SU-DHL-6 (cell line): ENCODE measurements at regions not wholly inside any gene's neighbourhood (a gene's known extent, or its start where the extent isn't known, plus 50 kb on each side); places are given as distances from the start of the nearest gene placed in this dataset.

Experiments used
- H2AFZ ChIP-seq: fragments of 200-600 bp; sonication (generic); 2 replicates; pipeline ENCODE4 v1.6.1; 2014; ENCODE audit warnings: low read depth, mild to moderate bottlenecking, moderate library complexity, mixed read lengths, antibody characterized with exemption, low read length; ENCODE audit not compliant: severe bottlenecking
- H3F3A ChIP-seq: fragments of 200-600 bp; shearing (Covaris generic); 2 replicates; pipeline ENCODE4 v1.6.0; 2016; ENCODE audit warnings: antibody characterized with exemption, mild to moderate bottlenecking; ENCODE audit not compliant: insufficient read depth
- H3K27ac ChIP-seq: fragments of 200-600 bp; sonication (generic); 2 replicates; pipeline ENCODE4 v1.5.1; 2016; ENCODE audit warnings: low read depth, mild to moderate bottlenecking, low read length, moderate library complexity, mixed read lengths
- H3K27me3 ChIP-seq: fragments of 200-600 bp; sonication (generic), shearing (Covaris generic); 2 replicates; pipeline ENCODE4 v1.6.0; 2014; ENCODE audit warnings: mild to moderate bottlenecking, low read length
- H3K36me3 ChIP-seq: fragments of 200-600 bp; sonication (generic); 2 replicates; pipeline ENCODE4 v1.6.1; 2014; ENCODE audit warnings: mild to moderate bottlenecking, low read length, mixed read lengths
- H3K4me2 ChIP-seq: fragments of 300-600, 200-600 bp; shearing (Covaris generic), sonication (generic); 2 replicates; pipeline ENCODE4 v1.6.0; 2014; ENCODE audit warnings: low read length, low read depth, mild to moderate bottlenecking; ENCODE audit not compliant: poor library complexity, severe bottlenecking
- H3K4me3 ChIP-seq: fragments of 200-600 bp; sonication (generic); 2 replicates; pipeline ENCODE4 v1.5.1; 2014; ENCODE audit warnings: antibody characterized with exemption, low read length, mild to moderate bottlenecking, mixed read lengths; ENCODE audit not compliant: insufficient read depth, poor library complexity, severe bottlenecking
- H3K79me2 ChIP-seq: fragments of 200-600 bp; sonication (generic); 2 replicates; pipeline ENCODE4 v1.6.1; 2014; ENCODE audit warnings: mild to moderate bottlenecking, low read length, moderate library complexity; ENCODE audit not compliant: insufficient read depth
- H3K9ac ChIP-seq: fragments of 200-600 bp; sonication (generic); 2 replicates; pipeline ENCODE4 v1.7.0; 2014; ENCODE audit warnings: mild to moderate bottlenecking, low read length
- H3K9me2 ChIP-seq: fragments of 200-600 bp; sonication (generic); replicated peaks from 2 replicates; pipeline ENCODE4 v1.6.1; 2014; ENCODE audit warnings: low read length; ENCODE audit not compliant: insufficient read depth
- H3K9me3 ChIP-seq: fragments of 200-600 bp; sonication (generic); 2 replicates; pipeline ENCODE4 v1.6.1; 2014; ENCODE audit warnings: low read length, mixed read lengths; ENCODE audit not compliant: insufficient read depth
- H4K20me1 ChIP-seq: fragments of 200-600 bp; sonication (generic); 2 replicates; pipeline ENCODE4 v1.6.1; 2014; ENCODE audit warnings: low read depth, mild to moderate bottlenecking, antibody characterized with exemption, low read length, moderate library complexity, mixed read lengths
- CTCF ChIP-seq: fragments of 200-600 bp; sonication (generic); IDR thresholded peaks from one replicate; pipeline ENCODE4 v1.5.1; 2017; ENCODE audit warnings: antibody characterized with exemption, mild to moderate bottlenecking, low read length, moderate library complexity; ENCODE audit not compliant: insufficient read depth, poor library complexity, severe bottlenecking
- EZH2phosphoT487 ChIP-seq: fragments of 200-600 bp; sonication (generic), shearing (Covaris generic); conservative IDR thresholded peaks from 2 replicates; pipeline ENCODE4 v1.6.1; 2018; ENCODE audit warnings: mild to moderate bottlenecking, antibody characterized with exemption, low read length, moderate library complexity, mixed read lengths

DNA sequence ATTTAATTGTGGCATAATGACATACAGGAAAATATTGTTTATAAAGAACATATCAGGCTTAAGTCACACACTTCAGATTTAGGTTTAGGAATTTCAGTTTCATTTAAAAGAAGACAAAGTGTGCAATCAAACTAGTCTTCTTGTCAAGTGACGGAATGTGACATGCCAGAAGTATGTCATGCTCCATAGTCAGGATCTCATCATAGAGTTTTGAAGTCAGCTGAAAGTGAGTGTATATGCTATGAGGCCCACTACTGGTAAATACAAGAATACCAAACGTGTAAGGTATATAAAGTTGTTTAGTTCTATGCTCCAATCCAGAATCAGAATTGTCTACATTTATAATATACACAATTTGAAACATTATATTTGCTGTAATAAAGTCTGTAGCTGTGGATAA lies 988.4 kb downstream of the TBL1XR1 start:
- Histone ChIP-seq H2AFZ (no peak overlapping the region), H3K4me2 (no peak overlapping the region), H3K36me3 (no peaks in the 10 kb centered on the region), H3K9me3 (no peaks in the 10 kb centered on the region), H3K4me3 (no peak overlapping the region), H3F3A (no peaks in the 10 kb centered on the region), H4K20me1 (no peaks in the 10 kb centered on the region), H3K27me3 (no peaks in the 10 kb centered on the region), H3K27ac (no peak overlapping the region), H3K9ac (no peak overlapping the region), H3K9me2 (no peaks in the 10 kb centered on the region), H3K79me2 (no peaks in the 10 kb centered on the region)
- no peak for TF ChIP-seq CTCF

GRCh38 chr3:176208283-176208682 lies 989.0 kb downstream of the TBL1XR1 start:
- no peak for TF ChIP-seq CTCF
- no peak for TF ChIP-seq EZH2phosphoT487
- Histone ChIP-seq H3K79me2 (no peaks in the 10 kb centered on the region), H2AFZ (no peak overlapping the region), H3K27ac (no peak overlapping the region), H3K36me3 (no peaks in the 10 kb centered on the region), H3K4me2 (no peak overlapping the region), H3K27me3 (no peaks in the 10 kb centered on the region), H3F3A (no peaks in the 10 kb centered on the region), H4K20me1 (no peaks in the 10 kb centered on the region), H3K9ac (no peak overlapping the region), H3K9me2 (no peaks in the 10 kb centered on the region), H3K4me3 (no peak overlapping the region), H3K9me3 (no peaks in the 10 kb centered on the region)

- Histone ChIP-seq H3K4me2 (no peak overlapping the region), H3F3A (no peaks in the 10 kb centered on the region), H3K4me3 (no peak overlapping the region), H3K27me3 (no peaks in the 10 kb centered on the region), H3K79me2 (no peaks in the 10 kb centered on the region), H3K9ac (no peak overlapping the region), H4K20me1 (no peaks in the 10 kb centered on the region), H2AFZ (no peak overlapping the region), H3K36me3 (no peaks in the 10 kb centered on the region), H3K27ac (no peak overlapping the region), H3K9me3 (no peaks in the 10 kb centered on the region), H3K9me2 (no peaks in the 10 kb centered on the region)
- TF ChIP-seq EZH2phosphoT487 = no peak
- no peak for TF ChIP-seq CTCF
These were observed 990.5 kb downstream of the TBL1XR1 start for GRCh38 chr3:176206809-176207208.

DNA sequence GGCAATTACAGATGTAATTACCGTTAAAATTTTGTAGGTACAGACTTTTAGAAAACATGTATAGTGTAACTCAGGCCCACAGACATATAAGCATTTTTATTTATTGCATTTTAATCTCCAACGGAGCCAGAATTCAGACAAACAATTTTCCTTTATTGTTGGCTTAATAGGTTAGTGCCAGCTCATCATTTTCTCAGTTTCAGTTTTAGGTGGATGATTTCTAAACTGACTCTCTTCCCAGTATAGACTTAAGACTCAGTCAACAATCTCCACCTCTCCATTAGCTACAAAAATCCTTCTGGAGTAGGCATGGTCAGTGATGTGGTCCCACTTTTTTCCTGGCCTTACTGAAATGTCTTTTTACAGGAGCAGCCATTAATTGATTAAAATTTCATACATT lies 994.6 kb downstream of the TBL1XR1 start:
- Histone ChIP-seq H3K4me3 (no peak overlapping the region), H3K27ac (no peak overlapping the region)

More for the DNA sequence above, 994.6 kb downstream of the TBL1XR1 start:
- Histone ChIP-seq H3K79me2 (no peaks in the 10 kb centered on the region), H3K9ac (no peak overlapping the region), H3K9me3 (no peaks in the 10 kb centered on the region), H3F3A (no peaks in the 10 kb centered on the region), H2AFZ (no peak overlapping the region), H3K27me3 (no peaks in the 10 kb centered on the region), H3K4me2 (no peak overlapping the region), H3K9me2 (no peaks in the 10 kb centered on the region), H4K20me1 (no peaks in the 10 kb centered on the region), H3K36me3 (no peaks in the 10 kb centered on the region)
- TF ChIP-seq CTCF (no peak), EZH2phosphoT487 (no peak)
